Upper lobe of right lung (tissue), 1 donor: ENCODE measurements at regions not wholly inside any gene's neighbourhood (a gene's known extent, or its start where the extent isn't known, plus 50 kb on each side); places are given as distances from the start of the nearest gene placed in this dataset.

Source experiments
- ATAC-seq: fragments of 200-7000 bp; cut with Tn5 transposase; one replicate; pipeline ENCODE4 v1.9.1; 2020; ENCODE audit warnings: mild to moderate bottlenecking, moderate library complexity
- DNase-seq: peaks from one replicate; pipeline ENCODE4 v3.0.0-alpha.2; 2020
- H3K27ac ChIP-seq: fragments of 200-600 bp; one replicate; pipeline ENCODE4 v1.8.0; 2022
- H3K27me3 ChIP-seq: fragments of 200-600 bp; one replicate; pipeline ENCODE4 v1.8.0; 2022; ENCODE audit warnings: mild to moderate bottlenecking
- H3K36me3 ChIP-seq: fragments of 200-600 bp; one replicate; pipeline ENCODE4 v1.8.0; 2022
- H3K4me1 ChIP-seq: fragments of 200-600 bp; one replicate; pipeline ENCODE4 v1.8.0; 2022
- H3K4me3 ChIP-seq: fragments of 200-600 bp; one replicate; pipeline ENCODE4 v1.8.0; 2022; ENCODE audit warnings: mild to moderate bottlenecking
- H3K9me3 ChIP-seq: fragments of 200-600 bp; one replicate; pipeline ENCODE4 v1.8.0; 2022
- intact Hi-C: fragments of 100-400 bp; cut with DNase I; formaldehyde crosslinking; loops from one replicate; pipeline ENCODE4 v1.11.0; 2022
- TF ChIP-seq, protein P1 (sequence below): fragments of 200-600 bp; IDR thresholded peaks from one replicate; pipeline ENCODE4 v1.8.0; 2022; ENCODE audit warnings: antibody characterized with exemption
- donor health status: DM: no; HTN: yes; CAD: no; lungs with severe emphysema.

DNA sequence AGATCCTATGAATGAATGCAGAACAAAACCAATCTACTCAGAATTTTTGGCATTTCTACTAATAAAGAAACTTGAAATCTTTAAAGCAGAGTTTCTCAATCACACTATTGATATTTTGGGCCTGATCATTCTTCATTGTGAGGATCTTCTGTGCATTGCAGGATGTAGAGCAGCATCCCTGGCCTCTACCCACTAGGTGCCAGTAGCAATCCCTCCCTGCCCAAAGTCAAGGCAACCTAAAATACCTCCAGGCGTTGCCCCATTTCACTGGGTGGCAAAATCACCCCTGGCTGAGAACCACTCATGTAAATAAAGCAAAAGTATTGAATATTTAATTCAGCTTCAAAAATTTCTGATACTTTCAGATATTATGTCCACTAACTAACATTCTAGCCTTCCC, 213.0 kb downstream of the SP3 start:
- no peak overlapping the region for H3K4me3 ChIP-seq
- DNase-seq (no peak), ATAC-seq (no peak)
- intact Hi-C loops: no loop called here
- TF ChIP-seq, protein P1, sequence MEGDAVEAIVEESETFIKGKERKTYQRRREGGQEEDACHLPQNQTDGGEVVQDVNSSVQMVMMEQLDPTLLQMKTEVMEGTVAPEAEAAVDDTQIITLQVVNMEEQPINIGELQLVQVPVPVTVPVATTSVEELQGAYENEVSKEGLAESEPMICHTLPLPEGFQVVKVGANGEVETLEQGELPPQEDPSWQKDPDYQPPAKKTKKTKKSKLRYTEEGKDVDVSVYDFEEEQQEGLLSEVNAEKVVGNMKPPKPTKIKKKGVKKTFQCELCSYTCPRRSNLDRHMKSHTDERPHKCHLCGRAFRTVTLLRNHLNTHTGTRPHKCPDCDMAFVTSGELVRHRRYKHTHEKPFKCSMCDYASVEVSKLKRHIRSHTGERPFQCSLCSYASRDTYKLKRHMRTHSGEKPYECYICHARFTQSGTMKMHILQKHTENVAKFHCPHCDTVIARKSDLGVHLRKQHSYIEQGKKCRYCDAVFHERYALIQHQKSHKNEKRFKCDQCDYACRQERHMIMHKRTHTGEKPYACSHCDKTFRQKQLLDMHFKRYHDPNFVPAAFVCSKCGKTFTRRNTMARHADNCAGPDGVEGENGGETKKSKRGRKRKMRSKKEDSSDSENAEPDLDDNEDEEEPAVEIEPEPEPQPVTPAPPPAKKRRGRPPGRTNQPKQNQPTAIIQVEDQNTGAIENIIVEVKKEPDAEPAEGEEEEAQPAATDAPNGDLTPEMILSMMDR: no peak
- no peaks in the 10 kb centered on the region for H3K9me3 ChIP-seq
- H3K4me1 ChIP-seq: no peaks in the 10 kb centered on the region
- no peaks in the 10 kb centered on the region for H3K27me3 ChIP-seq
- H3K27ac ChIP-seq: no peak overlapping the region
- H3K36me3 ChIP-seq: no peaks in the 10 kb centered on the region

DNA sequence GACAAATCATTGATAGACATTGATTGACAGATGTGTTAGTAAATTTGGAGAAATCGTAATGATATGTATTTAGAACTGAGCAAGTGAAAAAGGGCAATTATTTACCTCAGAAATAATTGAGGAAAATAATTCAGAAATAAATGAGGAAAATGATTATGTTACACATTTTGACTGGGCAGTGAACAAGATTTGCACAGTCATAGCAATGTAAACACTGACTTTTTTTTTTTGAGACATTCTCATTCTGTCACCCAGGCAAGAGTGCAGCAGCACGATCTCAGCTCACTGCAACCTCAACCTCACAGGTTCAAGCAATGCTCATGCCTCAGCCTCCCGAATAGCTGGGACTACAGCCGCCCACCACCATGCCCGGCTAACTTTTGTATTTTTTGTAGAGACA, 211.7 kb downstream of the SP3 start:
- TF ChIP-seq, protein P1: no peak
- Histone ChIP-seq H3K4me1 (no peaks in the 10 kb centered on the region), H3K9me3 (no peaks in the 10 kb centered on the region), H3K27me3 (no peaks in the 10 kb centered on the region), H3K27ac (no peak overlapping the region), H3K4me3 (no peak overlapping the region), H3K36me3 (no peaks in the 10 kb centered on the region)
- intact Hi-C loops: no loop called here
- ATAC-seq (no peak), DNase-seq (no peak)

DNA sequence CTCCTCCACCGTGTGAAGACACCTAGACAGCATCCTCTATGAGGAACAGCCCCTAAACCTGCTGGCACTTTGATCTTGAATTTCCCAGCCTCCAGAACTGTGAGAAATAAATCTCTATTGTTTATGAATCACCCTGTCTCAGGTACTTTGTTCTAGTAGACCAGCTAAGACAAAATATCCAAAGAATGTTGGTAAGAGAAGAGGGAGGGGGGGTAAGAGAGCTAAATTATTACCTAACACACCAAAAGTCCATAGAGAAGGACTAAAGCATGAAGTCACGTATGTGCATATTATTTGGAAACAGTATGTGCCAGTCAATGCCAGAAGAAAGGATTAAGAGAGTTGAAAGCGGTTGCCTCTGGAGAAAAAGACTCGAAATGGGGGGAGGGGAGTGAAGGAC, 211.0 kb downstream of the SP3 start:
- Histone ChIP-seq H3K36me3 (no peaks in the 10 kb centered on the region), H3K4me1 (no peaks in the 10 kb centered on the region), H3K4me3 (no peak overlapping the region), H3K27ac (no peak overlapping the region), H3K9me3 (no peaks in the 10 kb centered on the region), H3K27me3 (no peaks in the 10 kb centered on the region)
- TF ChIP-seq, protein P1: no peak
- DNase-seq: no peak
- ATAC-seq: peak; percentile 66
- intact Hi-C loops: no loop called here

DNA sequence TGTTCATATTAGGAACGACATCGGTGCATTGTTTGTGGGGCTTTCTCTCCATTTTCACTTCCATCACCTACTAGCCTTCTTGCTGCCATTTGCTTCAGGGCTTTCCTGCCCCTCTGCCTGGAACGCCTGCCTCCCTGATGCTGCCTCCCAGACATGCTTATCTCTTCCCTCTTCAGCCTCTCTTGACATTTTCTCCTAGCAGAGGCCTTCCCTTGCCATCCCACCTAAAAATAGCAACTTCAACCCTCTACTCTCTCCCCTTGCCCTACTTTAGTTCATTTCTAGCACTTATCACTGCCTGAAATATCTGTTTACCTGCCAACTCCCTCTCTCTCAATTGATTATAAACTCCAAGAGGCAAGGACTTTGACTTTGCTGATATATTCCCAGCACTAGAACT, 210.3 kb downstream of the SP3 start:
- DNase-seq (no peak), ATAC-seq (no peak)
- no peaks in the 10 kb centered on the region for H3K4me1 ChIP-seq
- no peak overlapping the region for H3K27ac ChIP-seq
- intact Hi-C loops: no loop called here
- H3K27me3 ChIP-seq: no peaks in the 10 kb centered on the region
- TF ChIP-seq, protein P1: no peak
- no peaks in the 10 kb centered on the region for H3K9me3 ChIP-seq
- no peak overlapping the region for H3K4me3 ChIP-seq
- no peaks in the 10 kb centered on the region for H3K36me3 ChIP-seq

DNA sequence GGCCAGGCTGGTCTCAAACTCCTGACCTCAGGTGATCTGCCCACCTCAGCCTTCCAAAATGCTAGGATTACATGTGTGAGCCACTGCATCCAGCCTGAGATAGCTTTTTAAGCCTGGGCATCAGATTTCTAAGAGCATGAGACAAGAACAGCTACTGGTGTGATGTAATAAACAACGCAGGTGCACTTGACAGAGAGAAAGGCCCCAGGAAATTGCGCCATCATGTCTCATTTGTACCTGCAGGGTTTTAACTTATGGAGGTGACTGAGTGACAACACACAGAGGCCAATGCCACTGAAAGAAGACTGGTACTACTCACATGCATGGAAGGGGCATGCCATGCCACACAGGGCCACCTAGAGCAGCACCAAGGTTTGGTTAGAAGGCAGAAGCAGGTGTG, 209.4 kb downstream of the SP3 start:
- H3K27me3 ChIP-seq: no peaks in the 10 kb centered on the region
- H3K9me3 ChIP-seq: no peaks in the 10 kb centered on the region
- no peak overlapping the region for H3K27ac ChIP-seq
- no peak for DNase-seq
- TF ChIP-seq, protein P1: no peak
- H3K4me3 ChIP-seq: no peak overlapping the region
- intact Hi-C loops: no loop called here
- no peaks in the 10 kb centered on the region for H3K36me3 ChIP-seq
- peaks cover 6% of the 10 kb centered on the region for H3K4me1 ChIP-seq
- no peak for ATAC-seq

DNA sequence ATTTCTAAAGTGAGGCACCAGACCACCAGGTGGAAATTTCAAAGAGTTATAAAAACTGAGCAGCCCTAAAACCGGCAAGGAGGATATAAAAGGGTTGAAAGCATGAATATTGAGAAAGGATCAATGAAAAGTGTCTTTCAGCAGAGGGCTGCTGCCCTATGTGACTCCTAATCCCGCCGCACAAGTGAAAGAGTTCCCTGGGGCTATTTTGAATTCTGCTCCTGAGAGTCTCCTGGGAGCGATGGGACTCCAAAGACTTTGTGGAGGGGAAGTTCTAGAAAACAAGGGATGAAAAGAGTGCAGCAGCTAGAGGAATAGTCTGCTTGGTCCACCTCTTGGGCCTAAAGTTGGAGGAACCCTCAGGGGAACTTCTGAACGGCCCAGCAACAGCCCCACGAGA, 205.2 kb downstream of the SP3 start:
- Histone ChIP-seq H3K4me1 (peaks cover 6% of the 10 kb centered on the region), H3K27ac (no peak overlapping the region), H3K27me3 (no peaks in the 10 kb centered on the region), H3K9me3 (no peaks in the 10 kb centered on the region), H3K4me3 (no peak overlapping the region), H3K36me3 (no peaks in the 10 kb centered on the region)
- intact Hi-C loops: no loop called here
- DNase-seq (no peak), ATAC-seq (no peak)
- TF ChIP-seq, protein P1: no peak
